Endothelial cell of umbilical vein (primary cell): ENCODE measurements at regions not wholly inside any gene's neighbourhood (a gene's known extent, or its start where the extent isn't known, plus 50 kb on each side); places are given as distances from the start of the nearest gene placed in this dataset.

Experiments
- BruUV-seq: library from RNA; stranded (reverse); fragments of 400-500 nt; replicated peaks from 2 replicates; lab custom pipeline; 2021; lab: Mats Ljungman, UMichigan
- CTCF ChIA-PET: fragments of 300-600, 350-600 bp; sonication (Branson Sonifier 250); formaldehyde crosslinking; loops from one replicate; lab custom pipeline; 2021; ENCODE audit warnings: antibody characterized with exemption, inconsistent platforms; lab: Charles Lee
- POLR2A ChIA-PET: fragments of 300-600, 350-600 bp; sonication (Branson Sonifier 250); formaldehyde crosslinking; loops from one replicate; lab custom pipeline; 2021; ENCODE audit warnings: antibody characterized with exemption, inconsistent platforms; lab: Charles Lee
- DNase-seq: peaks from one replicate; pipeline ENCODE4 v3.0.0-alpha.2; 2011; ENCODE audit warnings: low read depth, low spot score
- FAIRE-seq: peaks from 2 replicates; lab custom pipeline; 2011; peaks lifted over from hg19 to GRCh38; lab: Jason Lieb, UNC
- H2AFZ ChIP-seq: 2 replicates; pipeline ENCODE4 v1.6.0; 2012; ENCODE audit warnings: low read depth, low read length, control low read depth, inconsistent platforms
- H3K27ac ChIP-seq: 2 replicates; pipeline ENCODE4 v1.5.1; 2011; ENCODE audit warnings: low read depth, mild to moderate bottlenecking, control low read depth, low read length, moderate library complexity; ENCODE audit not compliant: insufficient read depth
- H3K27me3 ChIP-seq, 2 experiments: 2 replicates each; pipeline versions ENCODE4 v1.6.0 to v1.6.1; 2011; ENCODE audit warnings: low read length in 2 of 2, mixed read lengths in 1 of 2; ENCODE audit not compliant: control insufficient read depth in 2 of 2, insufficient read depth in 2 of 2
- H3K36me3 ChIP-seq, 2 experiments: 2 replicates in 1 of 2; 3 replicates in 1 of 2; pipeline ENCODE4 v1.5.1; 2011; ENCODE audit warnings: low read length in 2 of 2, mild to moderate bottlenecking in 1 of 2, moderate library complexity in 1 of 2; ENCODE audit not compliant: control insufficient read depth in 2 of 2, insufficient read depth in 2 of 2; ENCODE audit errors: extremely low read depth in 1 of 2
- H3K4me1 ChIP-seq: 3 replicates; pipeline ENCODE4 v1.5.1; 2011; ENCODE audit warnings: mild to moderate bottlenecking, low read length; ENCODE audit not compliant: control insufficient read depth, insufficient read depth; ENCODE audit errors: extremely low read depth
- H3K4me2 ChIP-seq: 2 replicates; pipeline ENCODE4 v1.6.1; 2011; ENCODE audit warnings: low read length, control low read depth, mixed read lengths; ENCODE audit not compliant: insufficient read depth
- H3K4me3 ChIP-seq, 3 experiments: fragments of 200-600 bp in 1 of 3; sonication (generic), shearing (Covaris generic) in 1 of 3; replicated peaks in 1 of 3; 2 replicates each; pipeline ENCODE4 v1.5.1; 2011 to 2016; ENCODE audit warnings: control low read depth in 3 of 3, low read length in 3 of 3, mild to moderate bottlenecking in 2 of 3, inconsistent platforms in 1 of 3, low read depth in 1 of 3, moderate library complexity in 1 of 3; ENCODE audit not compliant: insufficient read depth in 1 of 3
- H3K79me2 ChIP-seq: 2 replicates; pipeline ENCODE4 v1.6.0; 2012; ENCODE audit warnings: low read length, inconsistent platforms; ENCODE audit not compliant: control insufficient read depth, insufficient read depth
- H3K9ac ChIP-seq: replicated peaks from 2 replicates; pipeline ENCODE3; 2011; ENCODE audit warnings: low read length, control low read depth; ENCODE audit not compliant: insufficient read depth; ENCODE audit errors: extremely low read depth
- H3K9me1 ChIP-seq: replicated peaks from 3 replicates; pipeline ENCODE4 v1.6.0; 2011; ENCODE audit warnings: mild to moderate bottlenecking, low read length; ENCODE audit not compliant: control insufficient read depth, insufficient read depth; ENCODE audit errors: extremely low read depth
- H3K9me3 ChIP-seq: replicated peaks from 2 replicates; pipeline ENCODE4 v1.5.1; 2012; ENCODE audit warnings: low read length, inconsistent platforms; ENCODE audit not compliant: control insufficient read depth, insufficient read depth
- H4K20me1 ChIP-seq: replicated peaks from 2 replicates; pipeline ENCODE3; 2011; ENCODE audit warnings: mild to moderate bottlenecking, low read length; ENCODE audit not compliant: control insufficient read depth, insufficient read depth; ENCODE audit errors: extremely low read depth
- CTCF ChIP-seq, 2 donors: IDR thresholded peaks; 1 replicate in 1 of 2; 2 replicates in 1 of 2; pipeline ENCODE4 v1.5.1; 2011; ENCODE audit warnings: low read length in 2 of 2, mild to moderate bottlenecking in 2 of 2, moderate library complexity in 2 of 2, control low read depth in 1 of 2, inconsistent platforms in 1 of 2, low read depth in 1 of 2; ENCODE audit not compliant: insufficient read depth in 1 of 2; ENCODE audit errors: extremely low read depth in 1 of 2
- EZH2 ChIP-seq: IDR thresholded peaks from 2 replicates; pipeline ENCODE4 v1.6.1; 2012; ENCODE audit warnings: borderline replicate concordance, low read depth, mild to moderate bottlenecking, moderate library complexity, low read length, inconsistent platforms; ENCODE audit not compliant: severe bottlenecking
- FOS ChIP-seq: IDR thresholded peaks from 2 replicates; pipeline ENCODE4 v1.6.1; 2011; ENCODE audit warnings: mild to moderate bottlenecking, low read length, moderate library complexity, borderline replicate concordance; ENCODE audit not compliant: insufficient read depth
- GATA2 ChIP-seq: IDR thresholded peaks from 2 replicates; pipeline ENCODE4 v1.7.0; 2011; ENCODE audit warnings: low read depth, mild to moderate bottlenecking, moderate library complexity, mixed read lengths, low read length; ENCODE audit not compliant: insufficient read length, insufficient read depth
- JUN ChIP-seq: IDR thresholded peaks from 2 replicates; pipeline ENCODE4 v1.6.1; 2011; ENCODE audit warnings: borderline replicate concordance, low read depth; ENCODE audit not compliant: insufficient read length, insufficient read depth
- MYC ChIP-seq: IDR thresholded peaks from one replicate; pipeline ENCODE4 v1.6.1; 2011; ENCODE audit warnings: mild to moderate bottlenecking, low read depth, low read length
- POLR2A ChIP-seq: IDR thresholded peaks from 2 replicates; pipeline ENCODE4 v1.6.1; 2012; ENCODE audit warnings: low read depth, mild to moderate bottlenecking, control low read depth, low read length
- POLR2AphosphoS5 ChIP-seq: IDR thresholded peaks from 2 replicates; pipeline ENCODE4 v1.6.1; 2012; ENCODE audit warnings: low read depth, mild to moderate bottlenecking, control low read depth, low read length, moderate library complexity; ENCODE audit not compliant: insufficient read depth
- dilution Hi-C: fragments of 300-500 bp; cut with MboI; formaldehyde crosslinking; loops from one replicate; pipeline ENCODE4 v1.15.0; 2019; ENCODE audit warnings: low sequenced_read_pairs; ENCODE audit not compliant: extremely low pct_ligation_motif_present
- intact Hi-C: fragments of 100-400 bp; cut with micrococcal nuclease; formaldehyde crosslinking; loops from one replicate; pipeline ENCODE4 v1.10.0; 2022
- TF ChIP-seq, protein P1 (sequence below): IDR thresholded peaks from 2 replicates; pipeline ENCODE4 v1.6.1; 2011; ENCODE audit not compliant: insufficient read depth, insufficient read length

DNA sequence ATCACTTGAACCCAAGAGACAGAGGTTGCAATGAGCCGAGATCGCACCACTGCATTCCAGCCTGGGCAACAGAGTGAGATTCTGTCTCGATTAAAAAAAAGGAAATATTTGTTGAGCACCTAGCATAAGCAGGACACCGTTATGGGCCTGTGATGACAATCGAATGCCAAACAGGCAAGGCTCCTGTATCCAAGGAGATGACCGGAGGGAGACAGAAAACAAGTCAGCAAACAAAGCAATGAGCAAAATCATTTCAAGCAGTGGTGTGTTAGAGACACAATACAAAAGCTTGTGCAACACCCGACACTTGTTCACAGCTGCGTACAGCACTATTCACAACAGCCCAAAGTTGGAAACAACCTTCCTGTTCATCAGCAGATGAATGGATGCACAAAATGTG lies 87.1 kb upstream of the CPEB4 start:
- Histone ChIP-seq H3K4me1 (no peaks in the 10 kb centered on the region), H4K20me1 (no peaks in the 10 kb centered on the region), H3K36me3 (no peaks in the 10 kb centered on the region), H3K79me2 (no peaks in the 10 kb centered on the region), H3K27me3 (no peaks in the 10 kb centered on the region), H3K4me3 (no peak overlapping the region), H3K9me1 (no peaks in the 10 kb centered on the region), H3K4me2 (no peak overlapping the region), H3K9me3 (no peaks in the 10 kb centered on the region), H2AFZ (no peak overlapping the region), H3K9ac (no peak overlapping the region), H3K27ac (no peak overlapping the region)
- BruUV-seq: no TSS peak
- intact Hi-C loops (no loop called here), dilution Hi-C loops (no loop called here)
- FAIRE-seq: no peak
- POLR2A ChIA-PET: no interaction called here
- no peak for DNase-seq
- TF ChIP-seq POLR2AphosphoS5 (no peak), GATA2 (no peak), MYC (no peak), FOS (no peak), CTCF (IDR thresholded peaks at IDR 0.05; ENCODE audit: extremely low read depth in 1 of 2, insufficient read depth in 1 of 2, low read depth in 1 of 2, low read length in 2 of 2) (no peak), POLR2A (no peak), JUN (no peak), EZH2 (no peak)
- TF ChIP-seq, protein P1, sequence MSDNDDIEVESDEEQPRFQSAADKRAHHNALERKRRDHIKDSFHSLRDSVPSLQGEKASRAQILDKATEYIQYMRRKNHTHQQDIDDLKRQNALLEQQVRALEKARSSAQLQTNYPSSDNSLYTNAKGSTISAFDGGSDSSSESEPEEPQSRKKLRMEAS: no peak
- CTCF ChIA-PET: no interaction called here
